ENCODE measurements at regions not wholly inside any gene's neighbourhood (a gene's known extent, or its start where the extent isn't known, plus 50 kb on each side); places are given as distances from the start of the nearest gene placed in this dataset.

- Histone ChIP-seq H3K4me1 (ENCODE audit: control insufficient read depth in 1 of 2, insufficient read depth in 2 of 2, low read length in 2 of 2) (no peaks in the 10 kb centered on the region), H3K23ac (ENCODE audit: low read length) (no peak overlapping the region), H2AFZ (ENCODE audit: insufficient read depth, low read length, poor library complexity) (no peak overlapping the region), H4K8ac (ENCODE audit: low read depth, low read length) (no peak overlapping the region), H2AK5ac (ENCODE audit: low read length) (no peak overlapping the region), H3K36me3 (ENCODE audit: control insufficient read depth in 1 of 2, insufficient read depth in 2 of 2, low read length in 2 of 2) (no peaks in the 10 kb centered on the region), H3K18ac (ENCODE audit: low read length) (no peak overlapping the region), H3K4me3 (ENCODE audit: low read depth, low read length) (no peak overlapping the region), H2BK12ac (ENCODE audit: low read length) (no peak overlapping the region), H3K9me3 (ENCODE audit: insufficient read depth, low read depth, low read length) (no peaks in the 10 kb centered on the region), H3K79me1 (ENCODE audit: low read length) (no peaks in the 10 kb centered on the region), H3K79me2 (ENCODE audit: control insufficient read depth, insufficient read depth, low read length, poor library complexity) (no peaks in the 10 kb centered on the region), H2BK5ac (ENCODE audit: low read depth, low read length, poor library complexity) (no peak overlapping the region), H4K91ac (ENCODE audit: low read depth, low read length) (no peak overlapping the region), H3K4me2 (ENCODE audit: low read length) (no peak overlapping the region), H3K9ac (ENCODE audit: low read length) (no peak overlapping the region), H2BK120ac (ENCODE audit: insufficient read depth, low read length, poor library complexity) (no peak overlapping the region), H3K4ac (ENCODE audit: low read depth, low read length) (no peak overlapping the region), H3K27ac (ENCODE audit: low read depth, low read length) (no peak overlapping the region), H4K12ac (ENCODE audit: low read depth, low read length) (no peak overlapping the region), H3K14ac (ENCODE audit: low read length) (no peak overlapping the region), H3K27me3 (ENCODE audit: insufficient read depth, low read length) (no peaks in the 10 kb centered on the region)
- DNase-seq: no peak
Observed at GRCh38 chr3:115476472-115476871, 146.8 kb upstream of the GAP43 start.

DNA sequence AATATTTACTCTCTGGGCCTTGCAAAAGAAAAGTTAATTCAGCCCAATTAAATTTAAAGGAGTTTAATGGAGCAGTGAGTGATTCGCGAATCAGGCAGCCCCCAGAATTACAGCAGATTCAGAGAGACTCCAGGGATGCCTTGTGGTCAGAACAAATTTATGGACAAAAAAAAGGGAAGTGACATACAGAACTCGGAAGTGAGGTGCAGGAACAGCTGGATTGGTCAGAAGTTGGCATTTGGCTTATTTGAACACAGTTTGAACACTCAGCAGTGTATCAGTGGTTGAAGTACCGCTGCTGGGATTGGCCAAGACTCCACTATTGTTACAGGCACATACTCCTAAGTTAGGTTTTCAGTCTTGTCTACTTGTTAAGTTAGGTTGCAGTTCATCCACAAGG lies 145.0 kb upstream of the GAP43 start:
- Histone ChIP-seq H3K4ac (ENCODE audit: low read depth, low read length) (no peak overlapping the region), H3K27me3 (ENCODE audit: insufficient read depth, low read length) (no peaks in the 10 kb centered on the region), H4K91ac (ENCODE audit: low read depth, low read length) (no peak overlapping the region), H4K8ac (ENCODE audit: low read depth, low read length) (no peak overlapping the region), H2AK5ac (ENCODE audit: low read length) (no peak overlapping the region), H3K23ac (ENCODE audit: low read length) (no peak overlapping the region), H3K18ac (ENCODE audit: low read length) (no peak overlapping the region), H2BK5ac (ENCODE audit: low read depth, low read length, poor library complexity) (no peak overlapping the region), H3K9ac (ENCODE audit: low read length) (no peak overlapping the region), H3K79me1 (ENCODE audit: low read length) (no peaks in the 10 kb centered on the region), H3K4me3 (ENCODE audit: low read depth, low read length) (no peak overlapping the region), H3K79me2 (ENCODE audit: control insufficient read depth, insufficient read depth, low read length, poor library complexity) (no peaks in the 10 kb centered on the region), H3K14ac (ENCODE audit: low read length) (no peak overlapping the region), H3K36me3 (ENCODE audit: control insufficient read depth in 1 of 2, insufficient read depth in 2 of 2, low read length in 2 of 2) (no peaks in the 10 kb centered on the region), H4K12ac (ENCODE audit: low read depth, low read length) (no peak overlapping the region), H2BK12ac (ENCODE audit: low read length) (no peak overlapping the region), H3K4me1 (ENCODE audit: control insufficient read depth in 1 of 2, insufficient read depth in 2 of 2, low read length in 2 of 2) (no peaks in the 10 kb centered on the region), H2AFZ (ENCODE audit: insufficient read depth, low read length, poor library complexity) (no peak overlapping the region), H3K9me3 (ENCODE audit: insufficient read depth, low read depth, low read length) (no peaks in the 10 kb centered on the region), H2BK120ac (ENCODE audit: insufficient read depth, low read length, poor library complexity) (no peak overlapping the region), H3K4me2 (ENCODE audit: low read length) (no peak overlapping the region), H3K27ac (ENCODE audit: low read depth, low read length) (no peak overlapping the region)
- DNase-seq: no peak
- no CpG with 5 or more reads among the region's 4 CpGs for WGBS (ENCODE audit: extremely low coverage, insufficient coverage, insufficient read length)

GRCh38 chr3:115486880-115487279 lies 136.4 kb upstream of the GAP43 start:
- H4K8ac ChIP-seq (ENCODE audit: low read depth, low read length): no peak overlapping the region
- WGBS (ENCODE audit: extremely low coverage, insufficient coverage, insufficient read length): no CpG with 5 or more reads among the region's 2 CpGs
- H3K79me1 ChIP-seq (ENCODE audit: low read length): no peaks in the 10 kb centered on the region
- no peaks in the 10 kb centered on the region for H3K36me3 ChIP-seq (ENCODE audit: control insufficient read depth in 1 of 2, insufficient read depth in 2 of 2, low read length in 2 of 2)
- H3K14ac ChIP-seq (ENCODE audit: low read length): no peak overlapping the region
- H3K9ac ChIP-seq (ENCODE audit: low read length): no peak overlapping the region
- no peaks in the 10 kb centered on the region for H3K9me3 ChIP-seq (ENCODE audit: insufficient read depth, low read depth, low read length)
- H2BK120ac ChIP-seq (ENCODE audit: insufficient read depth, low read length, poor library complexity): no peak overlapping the region
- DNase-seq: no peak
- H2AK5ac ChIP-seq (ENCODE audit: low read length): no peak overlapping the region
- no peaks in the 10 kb centered on the region for H3K79me2 ChIP-seq (ENCODE audit: control insufficient read depth, insufficient read depth, low read length, poor library complexity)
- H4K12ac ChIP-seq (ENCODE audit: low read depth, low read length): no peak overlapping the region
- H4K91ac ChIP-seq (ENCODE audit: low read depth, low read length): no peak overlapping the region
- no peak overlapping the region for H3K27ac ChIP-seq (ENCODE audit: low read depth, low read length)
- H3K4me1 ChIP-seq (ENCODE audit: control insufficient read depth in 1 of 2, insufficient read depth in 2 of 2, low read length in 2 of 2): no peaks in the 10 kb centered on the region
- H3K4me3 ChIP-seq (ENCODE audit: low read depth, low read length): no peak overlapping the region
- no peak overlapping the region for H2BK12ac ChIP-seq (ENCODE audit: low read length)
- H3K18ac ChIP-seq (ENCODE audit: low read length): no peak overlapping the region
- H2BK5ac ChIP-seq (ENCODE audit: low read depth, low read length, poor library complexity): no peak overlapping the region
- H2AFZ ChIP-seq (ENCODE audit: insufficient read depth, low read length, poor library complexity): no peak overlapping the region
- no peak overlapping the region for H3K4me2 ChIP-seq (ENCODE audit: low read length)
- no peaks in the 10 kb centered on the region for H3K27me3 ChIP-seq (ENCODE audit: insufficient read depth, low read length)
- H3K4ac ChIP-seq (ENCODE audit: low read depth, low read length): no peak overlapping the region
- no peak overlapping the region for H3K23ac ChIP-seq (ENCODE audit: low read length)

DNA sequence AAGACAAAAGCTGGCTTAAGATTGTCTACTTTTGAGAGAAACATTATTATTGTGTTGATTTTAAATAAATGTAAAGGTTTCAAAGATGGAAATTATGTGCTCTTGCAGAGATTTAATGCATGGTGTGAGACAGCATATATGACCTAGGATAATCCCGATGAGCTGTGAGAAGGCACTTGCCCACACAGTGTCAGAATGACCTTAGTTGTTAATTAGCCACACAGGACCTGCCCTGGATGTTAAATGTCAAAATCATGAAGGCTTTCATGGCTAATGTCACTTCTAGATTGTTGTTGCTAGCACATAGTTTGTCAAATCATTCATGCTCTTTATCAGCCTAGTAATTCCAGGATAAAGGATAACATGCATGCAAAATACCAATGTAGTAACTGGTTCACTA lies 135.3 kb upstream of the GAP43 start:
- Histone ChIP-seq H4K8ac (ENCODE audit: low read depth, low read length) (no peak overlapping the region), H4K91ac (ENCODE audit: low read depth, low read length) (no peak overlapping the region), H2BK120ac (ENCODE audit: insufficient read depth, low read length, poor library complexity) (no peak overlapping the region), H3K27me3 (ENCODE audit: insufficient read depth, low read length) (no peaks in the 10 kb centered on the region), H3K36me3 (ENCODE audit: control insufficient read depth in 1 of 2, insufficient read depth in 2 of 2, low read length in 2 of 2) (no peaks in the 10 kb centered on the region), H3K27ac (ENCODE audit: low read depth, low read length) (no peak overlapping the region), H3K79me2 (ENCODE audit: control insufficient read depth, insufficient read depth, low read length, poor library complexity) (no peaks in the 10 kb centered on the region), H2AK5ac (ENCODE audit: low read length) (no peak overlapping the region), H3K23ac (ENCODE audit: low read length) (no peak overlapping the region), H3K18ac (ENCODE audit: low read length) (no peak overlapping the region), H2AFZ (ENCODE audit: insufficient read depth, low read length, poor library complexity) (no peak overlapping the region), H3K4me3 (ENCODE audit: low read depth, low read length) (no peak overlapping the region), H3K4ac (ENCODE audit: low read depth, low read length) (no peak overlapping the region), H3K4me1 (ENCODE audit: control insufficient read depth in 1 of 2, insufficient read depth in 2 of 2, low read length in 2 of 2) (no peaks in the 10 kb centered on the region), H3K14ac (ENCODE audit: low read length) (no peak overlapping the region), H4K12ac (ENCODE audit: low read depth, low read length) (no peak overlapping the region), H3K9me3 (ENCODE audit: insufficient read depth, low read depth, low read length) (no peaks in the 10 kb centered on the region), H3K79me1 (ENCODE audit: low read length) (no peaks in the 10 kb centered on the region), H2BK5ac (ENCODE audit: low read depth, low read length, poor library complexity) (no peak overlapping the region), H2BK12ac (ENCODE audit: low read length) (no peak overlapping the region), H3K9ac (ENCODE audit: low read length) (no peak overlapping the region), H3K4me2 (ENCODE audit: low read length) (no peak overlapping the region)
- DNase-seq: no peak
- no CpG with 5 or more reads among the region's 1 CpG for WGBS (ENCODE audit: extremely low coverage, insufficient coverage, insufficient read length)

GRCh38 chr3:115488409-115488808 lies 134.9 kb upstream of the GAP43 start:
- no peaks in the 10 kb centered on the region for H3K36me3 ChIP-seq (ENCODE audit: control insufficient read depth in 1 of 2, insufficient read depth in 2 of 2, low read length in 2 of 2)
- no peaks in the 10 kb centered on the region for H3K27me3 ChIP-seq (ENCODE audit: insufficient read depth, low read length)
- no peak overlapping the region for H4K8ac ChIP-seq (ENCODE audit: low read depth, low read length)
- no peak overlapping the region for H4K91ac ChIP-seq (ENCODE audit: low read depth, low read length)
- H3K79me1 ChIP-seq (ENCODE audit: low read length): no peaks in the 10 kb centered on the region
- H3K79me2 ChIP-seq (ENCODE audit: control insufficient read depth, insufficient read depth, low read length, poor library complexity): no peaks in the 10 kb centered on the region
- no peak overlapping the region for H3K4ac ChIP-seq (ENCODE audit: low read depth, low read length)
- no peak overlapping the region for H3K14ac ChIP-seq (ENCODE audit: low read length)
- H3K23ac ChIP-seq (ENCODE audit: low read length): no peak overlapping the region
- H2BK12ac ChIP-seq (ENCODE audit: low read length): no peak overlapping the region
- H2BK5ac ChIP-seq (ENCODE audit: low read depth, low read length, poor library complexity): no peak overlapping the region
- no peak overlapping the region for H3K27ac ChIP-seq (ENCODE audit: low read depth, low read length)
- no peak overlapping the region for H3K4me2 ChIP-seq (ENCODE audit: low read length)
- no peaks in the 10 kb centered on the region for H3K9me3 ChIP-seq (ENCODE audit: insufficient read depth, low read depth, low read length)
- no peak overlapping the region for H3K18ac ChIP-seq (ENCODE audit: low read length)
- no peak overlapping the region for H3K4me3 ChIP-seq (ENCODE audit: low read depth, low read length)
- no peak overlapping the region for H3K9ac ChIP-seq (ENCODE audit: low read length)
- DNase-seq: no peak
- no peak overlapping the region for H4K12ac ChIP-seq (ENCODE audit: low read depth, low read length)
- H3K4me1 ChIP-seq (ENCODE audit: control insufficient read depth in 1 of 2, insufficient read depth in 2 of 2, low read length in 2 of 2): no peaks in the 10 kb centered on the region
- no peak overlapping the region for H2BK120ac ChIP-seq (ENCODE audit: insufficient read depth, low read length, poor library complexity)
- H2AK5ac ChIP-seq (ENCODE audit: low read length): no peak overlapping the region
- H2AFZ ChIP-seq (ENCODE audit: insufficient read depth, low read length, poor library complexity): no peak overlapping the region
